HEK293 (cell line): ENCODE measurements at regions not wholly inside any gene's neighbourhood (a gene's known extent, or its start where the extent isn't known, plus 50 kb on each side); places are given as distances from the start of the nearest gene placed in this dataset.

ENCODE experiments used
- CTCF ChIA-PET: fragments of 350-600 bp; formaldehyde crosslinking; extraction: SDS; loops from one replicate; lab custom pipeline; 2021; ENCODE audit warnings: antibody characterized with exemption; lab: Yijun Ruan, JAX
- POLR2A ChIA-PET: fragments of 300-600 bp; formaldehyde crosslinking; extraction: SDS; loops from one replicate; lab custom pipeline; 2020; ENCODE audit warnings: antibody characterized with exemption, inconsistent platforms; lab: Yijun Ruan, JAX
- H3K27ac ChIP-seq: fragments of 200-500 bp; sonication (Bioruptor generic); 2 replicates; pipeline ENCODE4 v1.5.1; 2014; ENCODE audit warnings: low read depth, low read length, control low read depth, inconsistent platforms; ENCODE audit errors: extremely low read depth
- H3K36me3 ChIP-seq, 2 experiments: fragments of 200-500 bp in 1 of 2; sonication (Bioruptor generic) in 1 of 2; 1 replicate in 1 of 2; 2 replicates in 1 of 2; pipeline ENCODE4 v1.5.1; 2014 to 2017; ENCODE audit warnings: inconsistent platforms in 2 of 2, low read length in 2 of 2; ENCODE audit not compliant: control insufficient read depth in 2 of 2, insufficient read depth in 1 of 2
- H3K4me1 ChIP-seq: fragments of 200-500 bp; sonication (Bioruptor generic); 2 replicates; pipeline ENCODE4 v1.5.1; 2014; ENCODE audit warnings: mild to moderate bottlenecking, low read length, inconsistent platforms; ENCODE audit not compliant: control insufficient read depth, insufficient read depth
- H3K4me3 ChIP-seq: 2 replicates; pipeline ENCODE4 v1.5.1; 2011; ENCODE audit warnings: low read depth, mild to moderate bottlenecking, control low read depth, low read length, moderate library complexity
- H3K9me3 ChIP-seq: fragments of 200-500 bp; sonication (Bioruptor generic); 2 replicates; pipeline ENCODE4 v1.5.1; 2014; ENCODE audit warnings: low read depth, low read length, inconsistent platforms; ENCODE audit not compliant: control insufficient read depth, insufficient read depth
- EGR2 ChIP-seq: fragments of 450-650 bp; formaldehyde crosslinking; IDR thresholded peaks from 2 replicates; pipeline ENCODE4 v1.5.1; 2016; ENCODE audit warnings: low read depth, missing biosample characterization, missing genetic modification characterization
- GFI1B ChIP-seq: fragments of 450-650 bp; formaldehyde crosslinking; IDR thresholded peaks from 2 replicates; pipeline ENCODE4 v1.5.1; 2016; ENCODE audit warnings: missing biosample characterization, missing genetic modification characterization
- HOXC10 ChIP-seq: sonication (generic); formaldehyde crosslinking; IDR thresholded peaks from 2 replicates; pipeline ENCODE4 v1.8.1; 2023; ENCODE audit warnings: mild to moderate bottlenecking, missing genetic modification reagents
- PRDM10 ChIP-seq: fragments of 450-650 bp; formaldehyde crosslinking; IDR thresholded peaks from 2 replicates; pipeline ENCODE4 v1.5.1; 2016; ENCODE audit warnings: missing biosample characterization, missing genetic modification characterization
- ZNF16 ChIP-seq: fragments of 450-650 bp; formaldehyde crosslinking; IDR thresholded peaks from 2 replicates; pipeline ENCODE4 v1.5.1; 2016; ENCODE audit warnings: low read depth, missing biosample characterization, missing genetic modification characterization
- ZNF26 ChIP-seq: fragments of 450-650 bp; formaldehyde crosslinking; IDR thresholded peaks from 2 replicates; pipeline ENCODE4 v1.5.1; 2016; ENCODE audit warnings: missing biosample characterization, missing genetic modification characterization
- ZNF560 ChIP-seq: fragments of 450-650 bp; formaldehyde crosslinking; IDR thresholded peaks from 2 replicates; pipeline ENCODE4 v1.5.1; 2017; ENCODE audit warnings: missing biosample characterization, missing genetic modification characterization, borderline replicate concordance
- ZNF600 ChIP-seq: fragments of 450-650 bp; formaldehyde crosslinking; IDR thresholded peaks from 2 replicates; pipeline ENCODE4 v1.5.1; 2016; ENCODE audit warnings: missing biosample characterization, missing genetic modification characterization
- ZNF629 ChIP-seq: fragments of 450-650 bp; formaldehyde crosslinking; IDR thresholded peaks from 2 replicates; pipeline ENCODE4 v1.5.1; 2017; ENCODE audit warnings: missing biosample characterization, missing genetic modification characterization
- ZNF777 ChIP-seq: fragments of 450-650 bp; formaldehyde crosslinking; IDR thresholded peaks from 2 replicates; pipeline ENCODE4 v1.5.1; 2017; ENCODE audit warnings: missing biosample characterization, missing genetic modification characterization, borderline replicate concordance
- ZNF792 ChIP-seq: fragments of 450-650 bp; formaldehyde crosslinking; IDR thresholded peaks from 2 replicates; pipeline ENCODE4 v1.5.1; 2016; ENCODE audit warnings: missing biosample characterization, missing genetic modification characterization
- TF ChIP-seq, protein P1 (sequence below): fragments of 450-650 bp; formaldehyde crosslinking; IDR thresholded peaks from 2 replicates; pipeline ENCODE4 v1.5.1; 2016; ENCODE audit warnings: missing biosample characterization, missing genetic modification characterization
- TF ChIP-seq, protein P2 (sequence below): IDR thresholded peaks from 2 replicates; pipeline ENCODE4 v1.6.1; 2011; ENCODE audit warnings: mild to moderate bottlenecking, low read depth, low read length, borderline replicate concordance

DNA sequence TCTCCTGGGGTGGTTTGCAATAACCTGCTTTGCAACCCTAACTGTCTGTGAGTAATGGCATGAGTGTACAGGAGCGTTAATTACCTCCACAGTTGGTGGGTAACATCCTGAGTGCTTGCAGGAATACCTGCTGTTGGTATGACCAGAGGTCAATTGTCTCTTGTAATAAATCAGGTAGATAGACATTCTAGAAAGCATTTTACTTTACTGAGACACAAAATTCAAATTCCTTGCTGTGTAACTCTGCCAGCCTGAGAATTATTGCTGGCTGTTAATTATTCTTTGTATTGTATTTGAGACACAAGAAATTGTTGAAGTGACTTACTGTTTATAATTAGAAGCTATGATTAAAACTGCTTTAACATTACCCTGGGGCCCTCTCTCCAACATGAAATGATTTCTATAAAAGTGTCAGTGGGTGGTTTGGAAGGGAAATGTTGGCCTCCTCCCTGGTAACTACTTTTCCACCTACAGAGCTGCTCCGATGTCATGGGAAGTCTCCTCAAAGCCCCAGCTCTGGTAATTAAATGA is 150.8 kb upstream of the ADCY2 start:
- CTCF ChIA-PET: interaction anchor here (1.0 to 1.4 kb wide), 2 partner anchors 16 to 147 kb away, joined by 3 to 5 read pairs; no protein-coding TSS in a partner anchor
- POLR2A ChIA-PET: no interaction called here
- Histone ChIP-seq H3K9me3 (no peaks in the 10 kb centered on the region), H3K4me1 (no peaks in the 10 kb centered on the region), H3K36me3 (no peaks in the 10 kb centered on the region), H3K27ac (no peak overlapping the region), H3K4me3 (no peak overlapping the region)
- 0 out of 2 replicates have a peak, but pooled peaks have one; percentile 13 for TF ChIP-seq EGR2
- TF ChIP-seq, protein P1, sequence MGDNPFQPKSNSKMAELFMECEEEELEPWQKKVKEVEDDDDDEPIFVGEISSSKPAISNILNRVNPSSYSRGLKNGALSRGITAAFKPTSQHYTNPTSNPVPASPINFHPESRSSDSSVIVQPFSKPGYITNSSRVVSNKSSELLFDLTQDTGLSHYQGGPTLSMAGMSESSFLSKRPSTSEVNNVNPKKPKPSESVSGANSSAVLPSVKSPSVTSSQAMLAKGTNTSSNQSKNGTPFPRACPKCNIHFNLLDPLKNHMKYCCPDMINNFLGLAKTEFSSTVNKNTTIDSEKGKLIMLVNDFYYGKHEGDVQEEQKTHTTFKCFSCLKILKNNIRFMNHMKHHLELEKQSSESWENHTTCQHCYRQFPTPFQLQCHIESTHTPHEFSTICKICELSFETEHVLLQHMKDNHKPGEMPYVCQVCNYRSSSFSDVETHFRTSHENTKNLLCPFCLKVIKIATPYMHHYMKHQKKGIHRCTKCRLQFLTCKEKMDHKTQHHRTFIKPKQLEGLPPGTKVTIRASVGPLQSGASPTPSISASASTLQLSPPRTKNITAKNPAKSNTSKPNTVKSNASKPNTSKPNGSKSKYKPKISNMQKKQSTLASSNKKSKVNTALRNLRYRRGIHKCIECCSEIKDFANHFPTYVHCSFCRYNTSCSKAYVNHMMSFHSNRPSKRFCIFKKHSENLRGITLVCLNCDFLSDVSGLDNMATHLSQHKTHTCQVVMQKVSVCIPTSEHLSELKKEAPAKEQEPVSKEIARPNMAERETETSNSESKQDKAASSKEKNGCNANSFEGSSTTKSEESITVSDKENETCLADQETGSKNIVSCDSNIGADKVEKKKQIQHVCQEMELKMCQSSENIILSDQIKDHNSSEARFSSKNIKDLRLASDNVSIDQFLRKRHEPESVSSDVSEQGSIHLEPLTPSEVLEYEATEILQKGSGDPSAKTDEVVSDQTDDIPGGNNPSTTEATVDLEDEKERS (tag by site-specific recombination): no peak

GRCh38 chr5:7246287-7246686 is 149.7 kb upstream of the ADCY2 start:
- CTCF ChIA-PET: interaction anchor here (1.2 to 1.4 kb wide), 2 partner anchors 15 to 570 kb away, joined by 3 to 5 read pairs; no protein-coding TSS in a partner anchor
- Histone ChIP-seq H3K27ac (no peak overlapping the region), H3K4me1 (no peaks in the 10 kb centered on the region), H3K36me3 (no peaks in the 10 kb centered on the region), H3K4me3 (no peak overlapping the region), H3K9me3 (no peaks in the 10 kb centered on the region)
- no peak for TF ChIP-seq ZNF600 (tag by site-specific recombination)
- TF ChIP-seq, protein P2, sequence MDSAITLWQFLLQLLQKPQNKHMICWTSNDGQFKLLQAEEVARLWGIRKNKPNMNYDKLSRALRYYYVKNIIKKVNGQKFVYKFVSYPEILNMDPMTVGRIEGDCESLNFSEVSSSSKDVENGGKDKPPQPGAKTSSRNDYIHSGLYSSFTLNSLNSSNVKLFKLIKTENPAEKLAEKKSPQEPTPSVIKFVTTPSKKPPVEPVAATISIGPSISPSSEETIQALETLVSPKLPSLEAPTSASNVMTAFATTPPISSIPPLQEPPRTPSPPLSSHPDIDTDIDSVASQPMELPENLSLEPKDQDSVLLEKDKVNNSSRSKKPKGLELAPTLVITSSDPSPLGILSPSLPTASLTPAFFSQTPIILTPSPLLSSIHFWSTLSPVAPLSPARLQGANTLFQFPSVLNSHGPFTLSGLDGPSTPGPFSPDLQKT: no peak
- TF ChIP-seq ZNF629 (tag by site-specific recombination): no peak
- TF ChIP-seq HOXC10: no peak
- no peak for TF ChIP-seq EGR2
- no peak for TF ChIP-seq ZNF16
- TF ChIP-seq ZNF777 (tag by site-specific recombination): no peak
- TF ChIP-seq PRDM10: no peak
- no peak for TF ChIP-seq ZNF792 (tag by site-specific recombination)
- TF ChIP-seq GFI1B (tag by site-specific recombination): no peak
- no peak for TF ChIP-seq ZNF560 (tag by site-specific recombination)
- no peak for TF ChIP-seq ZNF26 (tag by site-specific recombination)
- POLR2A ChIA-PET: no interaction called here
